SKM-1 treated with dmso at 0.1 percent for 144 hours (cell line): ENCODE measurements at regions not wholly inside any gene's neighbourhood (a gene's known extent, or its start where the extent isn't known, plus 50 kb on each side); places are given as distances from the start of the nearest gene placed in this dataset.
"Not testable (repeated sequence)": the region's sequence is repeated elsewhere in the genome, so short reads cannot be mapped to it uniquely, and the experiment has no call there.

ENCODE experiments used
- DNase-seq: peaks from one replicate; lab custom pipeline; 2025; ENCODE audit not compliant: unreplicated experiment; lab: John Stamatoyannopoulos, UW

- DNase-seq, result no peak
These were observed 51.1 kb upstream of the NUDT6 start for GRCh38 chr4:122973465-122973864.

GRCh38 chr4:122976111-122976510, 53.7 kb upstream of the NUDT6 start:
- DNase-seq, result no peak

GRCh38 chr4:122977103-122977502, 54.7 kb upstream of the NUDT6 start:
- DNase-seq, result no peak

- DNase-seq, result no peak
These were observed 55.7 kb upstream of the NUDT6 start for GRCh38 chr4:122978109-122978508.

DNA sequence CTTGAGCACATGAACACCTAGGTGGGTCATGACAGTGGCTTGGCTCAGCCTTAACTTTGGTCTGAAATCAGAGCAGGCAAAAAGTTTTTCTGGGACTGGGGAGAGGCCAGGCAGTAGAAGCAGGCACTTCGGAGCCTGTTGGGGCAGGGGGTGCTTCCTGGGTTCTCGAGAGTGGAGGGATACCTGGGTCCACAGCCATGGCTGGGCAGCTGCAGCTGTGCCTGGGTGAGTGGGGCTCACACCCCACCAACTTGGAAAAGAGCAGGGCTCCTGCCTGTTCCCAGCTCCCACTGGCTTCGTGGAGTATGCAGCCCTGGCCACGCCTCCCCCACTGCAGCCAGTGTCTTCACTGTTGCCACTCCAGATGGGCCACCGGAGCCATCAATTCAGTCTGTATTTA, 56.4 kb upstream of the NUDT6 start:
- no peak for DNase-seq

- no peak for DNase-seq
These were observed 58.5 kb upstream of the NUDT6 start for GRCh38 chr4:122980860-122981259.

- DNase-seq, result no peak
These were observed 66.3 kb upstream of the NUDT6 start for GRCh38 chr4:122988696-122989095.

- no peak for DNase-seq
These were observed 68.5 kb upstream of the NUDT6 start for GRCh38 chr4:122990891-122991290.

GRCh38 chr4:122992057-122992456, 69.7 kb upstream of the NUDT6 start:
- no peak for DNase-seq

DNA sequence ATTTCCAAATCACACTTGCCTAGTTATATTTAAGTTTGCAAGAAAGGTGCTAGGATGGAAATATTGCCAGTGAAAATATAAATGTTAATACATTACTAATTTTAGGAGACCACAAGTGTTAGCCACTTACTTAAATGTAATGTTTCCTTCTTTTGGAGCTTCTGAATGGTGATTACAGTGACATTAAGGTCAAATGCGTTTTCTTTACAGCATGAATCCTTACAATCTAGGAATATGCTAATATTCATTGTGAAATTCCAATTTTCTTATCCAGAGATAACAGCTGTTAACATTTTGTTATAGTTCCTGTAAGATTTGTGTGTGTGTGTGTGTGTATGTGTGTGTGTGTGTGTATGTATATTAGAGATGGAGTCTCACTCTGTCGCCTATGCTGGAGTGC, 70.2 kb upstream of the NUDT6 start:
- no peak for DNase-seq

DNA sequence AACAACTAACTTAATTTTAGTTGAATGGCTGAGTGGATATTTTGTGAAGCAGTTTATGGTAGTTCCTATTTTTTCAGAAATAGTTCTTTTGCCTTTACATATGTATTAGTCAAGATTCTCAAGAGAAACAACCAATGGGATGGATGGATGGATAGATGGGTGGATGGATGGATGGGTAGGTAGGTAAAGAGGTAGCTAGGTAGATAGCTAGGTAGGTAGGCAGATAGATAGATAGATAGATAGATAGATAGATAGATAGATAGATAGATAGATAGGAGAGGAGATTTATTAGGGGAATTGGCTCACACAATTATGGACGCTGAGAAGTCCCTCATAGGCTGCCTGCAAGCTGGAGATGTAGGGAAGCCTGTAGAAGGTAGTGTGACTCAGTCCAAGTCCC, 74.0 kb upstream of the NUDT6 start:
- DNase-seq, result no peak

DNA sequence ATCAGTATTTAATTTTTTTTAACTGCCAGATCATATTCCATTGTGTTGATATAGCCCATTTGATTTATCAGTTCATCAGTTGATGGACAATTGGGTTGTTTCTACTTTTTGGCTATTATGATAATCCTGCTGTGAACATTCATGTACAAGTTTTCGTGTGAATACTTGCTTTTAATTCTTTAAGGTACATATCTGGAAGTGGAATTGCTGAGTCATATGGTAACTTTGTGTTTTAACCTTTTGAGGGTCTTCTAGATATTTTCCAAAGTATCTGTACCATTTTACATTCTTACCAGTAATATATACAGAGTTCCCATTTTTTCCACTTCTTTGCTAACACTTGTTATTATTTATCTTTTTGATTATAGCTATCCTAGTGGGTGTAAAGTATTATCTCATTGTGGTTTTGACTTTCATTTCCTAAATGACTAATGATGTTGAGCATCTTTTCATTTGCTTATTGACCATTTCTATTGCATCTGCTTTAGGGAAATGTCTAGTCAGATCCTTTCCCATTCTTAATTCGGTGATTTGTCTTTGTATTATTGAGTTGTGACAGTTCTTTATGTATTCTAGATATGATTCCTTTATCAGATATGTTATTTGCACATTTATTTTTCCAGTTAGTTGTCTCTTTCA, 75.2 kb upstream of the NUDT6 start:
- no peak for DNase-seq

DNA sequence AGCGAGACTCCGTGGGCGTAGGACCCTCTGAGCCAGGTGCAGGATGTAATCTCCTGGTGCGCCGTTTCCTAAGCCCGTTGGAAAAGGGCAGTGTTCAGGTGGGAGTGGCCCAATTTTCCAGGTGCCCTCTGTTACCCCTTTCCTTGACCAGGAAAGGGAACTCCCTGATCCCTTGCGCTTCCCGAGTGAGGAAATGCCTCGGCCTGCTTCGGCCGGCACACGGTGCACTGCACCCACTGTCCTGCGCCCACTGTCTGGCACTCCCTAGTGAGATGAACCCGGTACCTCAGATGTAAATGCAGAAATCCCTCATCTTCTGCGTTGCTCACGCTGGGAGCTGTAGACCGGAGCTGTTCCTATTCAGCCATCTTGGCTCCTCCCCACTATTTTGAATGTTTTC, 81.7 kb upstream of the NUDT6 start:
- not testable (repeated sequence) for DNase-seq

DNA sequence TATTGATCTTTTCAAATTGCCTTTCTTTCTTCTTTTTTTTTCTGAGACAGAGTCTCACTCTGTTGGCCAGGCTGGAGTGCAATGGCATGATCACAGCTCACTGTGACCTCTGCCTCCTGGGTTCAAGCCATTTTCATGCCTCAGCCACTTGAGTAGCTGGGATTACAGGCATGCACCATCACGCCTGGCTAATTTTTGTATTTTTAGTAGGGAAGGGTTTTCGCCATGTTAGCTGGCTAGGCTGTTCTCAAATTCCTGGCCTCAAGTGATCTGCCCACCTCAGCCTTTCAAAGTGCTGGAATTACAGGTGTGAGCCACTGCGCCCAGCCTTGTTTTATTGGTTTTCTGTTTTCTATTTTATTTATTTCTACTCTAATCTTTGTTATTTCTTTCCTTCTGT, 82.7 kb upstream of the NUDT6 start:
- DNase-seq, result not testable (repeated sequence)

DNA sequence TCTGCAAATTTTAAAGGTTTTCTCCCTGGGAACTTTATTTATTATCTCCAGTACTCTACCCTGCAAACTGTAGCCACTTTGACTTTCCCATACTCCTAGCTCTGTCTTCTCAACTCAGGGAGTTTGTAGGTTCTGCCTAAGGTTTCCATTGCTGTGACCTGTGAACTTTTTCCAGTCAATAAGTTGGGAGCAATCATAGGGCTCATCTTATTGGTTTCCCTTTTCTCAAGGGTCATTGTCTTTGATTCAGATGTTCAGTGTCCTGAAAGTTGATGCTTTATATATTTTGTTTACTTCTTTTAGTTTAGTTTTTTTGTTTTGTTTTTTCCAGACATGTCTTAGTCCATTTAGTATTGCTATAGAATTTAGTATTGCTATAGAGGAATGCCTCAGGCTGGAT, 85.3 kb upstream of the NUDT6 start:
- DNase-seq, result no peak

- not testable (repeated sequence) for DNase-seq
These were observed 90.0 kb upstream of the NUDT6 start for GRCh38 chr4:123012416-123012815.

- DNase-seq, result no peak
These were observed 91.6 kb upstream of the NUDT6 start for GRCh38 chr4:123014038-123014437.

DNA sequence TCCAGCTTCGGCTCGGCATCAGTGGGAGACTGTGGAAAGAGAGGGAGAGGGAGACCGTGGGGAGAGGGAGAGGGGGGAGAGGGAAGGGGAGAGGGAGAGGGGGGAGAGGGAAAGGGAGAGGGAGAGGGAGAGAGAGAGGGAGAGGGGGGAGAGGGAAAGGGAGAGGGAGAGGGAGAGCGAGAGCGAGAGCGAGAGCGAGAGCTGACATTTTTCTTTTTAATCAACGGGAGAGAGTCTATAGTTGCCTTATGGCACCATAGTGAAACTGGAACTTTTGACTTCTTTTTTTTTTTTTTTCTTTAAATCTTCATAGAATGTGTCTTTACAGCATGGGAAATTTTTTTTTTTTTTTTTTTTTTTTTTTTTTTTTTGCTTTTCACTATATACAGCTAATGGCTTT, 94.7 kb upstream of the NUDT6 start:
- DNase-seq, result no peak

- DNase-seq, result no peak
These were observed 95.4 kb upstream of the NUDT6 start for GRCh38 chr4:123017636-123018395.

GRCh38 chr4:123018396-123018775, 96.0 kb upstream of the NUDT6 start:
- no peak for DNase-seq

GRCh38 chr4:123020285-123020684, 97.9 kb upstream of the NUDT6 start:
- no peak for DNase-seq

DNA sequence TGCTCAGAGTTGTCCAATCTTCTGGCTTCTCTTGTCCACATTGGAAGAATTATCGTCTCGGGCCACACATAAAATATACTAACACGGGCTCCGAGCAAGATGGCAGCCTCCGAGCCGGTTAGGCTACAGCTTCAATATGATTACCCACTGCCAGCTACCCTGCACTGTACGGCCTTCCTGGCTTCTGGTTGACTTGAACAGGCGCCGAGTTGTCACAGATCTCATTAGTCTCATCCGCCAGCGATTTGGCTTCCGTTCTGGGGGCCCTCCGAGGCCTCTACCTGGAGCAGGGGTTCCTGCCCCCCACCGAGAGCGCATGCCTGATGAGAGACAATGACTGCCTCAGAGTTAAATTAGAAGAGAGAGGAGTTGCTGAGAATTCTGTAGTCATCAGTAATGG, 101.2 kb upstream of the NUDT6 start:
- DNase-seq, result no peak

DNA sequence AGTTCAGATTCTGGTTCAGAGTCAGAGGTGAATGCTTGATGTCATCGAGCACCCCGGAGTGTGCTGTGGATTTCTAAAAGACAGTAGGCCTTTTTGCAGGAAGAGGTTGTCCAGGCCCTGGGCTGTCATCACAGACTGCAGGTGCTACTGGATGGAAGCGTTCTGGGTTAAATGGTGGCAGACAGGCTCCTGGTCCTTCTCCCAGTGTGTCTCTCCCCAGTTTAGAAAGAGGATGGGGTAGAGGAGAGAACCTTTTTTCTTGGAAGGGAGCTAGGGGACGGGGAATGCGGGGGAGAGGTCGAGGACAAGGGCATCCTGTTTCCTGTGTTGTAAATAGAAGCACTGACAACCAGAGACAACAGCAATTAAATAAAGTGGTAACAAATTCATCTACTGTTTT, 102.3 kb upstream of the NUDT6 start:
- DNase-seq, result no peak
